22Rv1 (cell line): ENCODE measurements at regions not wholly inside any gene's neighbourhood (a gene's known extent, or its start where the extent isn't known, plus 50 kb on each side); places are given as distances from the start of the nearest gene placed in this dataset.

ENCODE experiments used
- CTCF ChIP-seq: fragments of 450-650 bp; IDR thresholded peaks from 2 replicates; pipeline ENCODE4 v1.5.1; 2017; ENCODE audit warnings: mild to moderate bottlenecking
- ZFX ChIP-seq: fragments of 450-650 bp; IDR thresholded peaks from 2 replicates; pipeline ENCODE4 v1.6.1; 2017; ENCODE audit warnings: antibody characterized with exemption, borderline replicate concordance

- TF ChIP-seq CTCF (no peak), ZFX (no peak)
Measured at GRCh38 chr2:107545851-107546250, 280.8 kb upstream of the RGPD4 start.
